K562 (cell line): ENCODE measurements at regions not wholly inside any gene's neighbourhood (a gene's known extent, or its start where the extent isn't known, plus 50 kb on each side); places are given as distances from the start of the nearest gene placed in this dataset.
A peak's percentile ranks its signal among the peaks of the same experiment; 100 is the strongest.

Experiments
- ATAC-seq: fragments of 200-7000 bp; cut with Tn5 transposase; 3 replicates; pipeline ENCODE4 v1.9.1; 2020; ENCODE audit warnings: moderate library complexity
- BruUV-seq: library from RNA; stranded (reverse); fragments of 400-500 nt; replicated peaks from 2 replicates; lab custom pipeline; 2021; lab: Mats Ljungman, UMichigan
- CTCF ChIA-PET: fragments of 300-600 bp; formaldehyde crosslinking; extraction: SDS; loops from one replicate; lab custom pipeline; 2021; ENCODE audit warnings: low intra/inter-chr PET ratio; lab: Yijun Ruan, JAX
- POLR2A ChIA-PET: fragments of 300-600, 350-650 bp; sonication (Branson Sonifier 250); formaldehyde crosslinking; extraction: SDS; loops from one replicate; lab custom pipeline; 2021; ENCODE audit warnings: antibody characterized with exemption, inconsistent platforms; lab: Yijun Ruan, JAX
- DNase-seq, 4 experiments: peaks; one replicate each; pipeline versions ENCODE4 v3.0.0 to v3.0.0-alpha.2; 2011 to 2018; ENCODE audit warnings: low spot score in 3 of 4, mixed read lengths in 3 of 4; ENCODE audit errors: extremely low read depth in 1 of 4
- FAIRE-seq: peaks from 2 replicates; lab custom pipeline; 2011; peaks lifted over from hg19 to GRCh38; lab: Jason Lieb, UNC
- H2AFZ ChIP-seq: 2 replicates; pipeline ENCODE4 v1.6.0; 2011; ENCODE audit warnings: low read depth, low read length, control low read depth, inconsistent platforms
- H3K27ac ChIP-seq: fragments of 200-600 bp; 3 replicates; pipeline ENCODE4 v1.8.0; 2011; ENCODE audit warnings: low read depth, mild to moderate bottlenecking, control low read depth, inconsistent platforms, low read length, moderate library complexity, mixed read lengths; ENCODE audit errors: extremely low read depth
- H3K27me3 ChIP-seq, 2 experiments: fragments of 300-600 bp in 1 of 2; 2 replicates in 1 of 2; 3 replicates in 1 of 2; pipeline versions ENCODE4 v1.6.0 to v1.8.0; 2011; ENCODE audit warnings: inconsistent platforms in 2 of 2, low read length in 2 of 2, mild to moderate bottlenecking in 1 of 2, mixed read lengths in 1 of 2, moderate library complexity in 1 of 2; ENCODE audit not compliant: control insufficient read depth in 2 of 2, insufficient read depth in 2 of 2
- H3K36me3 ChIP-seq: fragments of 300-600 bp; 3 replicates; pipeline ENCODE4 v1.8.0; 2011; ENCODE audit warnings: mild to moderate bottlenecking, low read length, inconsistent platforms; ENCODE audit not compliant: control insufficient read depth, insufficient read depth
- H3K4me1 ChIP-seq, 2 experiments: fragments of 200-600 bp in 1 of 2; replicated peaks in 1 of 2; 2 replicates in 1 of 2; 3 replicates in 1 of 2; pipeline versions ENCODE4 v1.5.1 to v1.8.0; 2011; ENCODE audit warnings: inconsistent platforms in 2 of 2, low read length in 2 of 2, mild to moderate bottlenecking in 1 of 2, mixed read lengths in 1 of 2, moderate library complexity in 1 of 2; ENCODE audit not compliant: control insufficient read depth in 2 of 2, insufficient read depth in 2 of 2
- H3K4me2 ChIP-seq: 2 replicates; pipeline ENCODE4 v1.6.1; 2011; ENCODE audit warnings: low read length, control low read depth, inconsistent platforms, mixed read lengths; ENCODE audit not compliant: insufficient read depth
- H3K4me3 ChIP-seq: fragments of 200-600 bp; sonication (generic), shearing (Covaris generic); 2 replicates; pipeline ENCODE4 v1.5.1; 2016; ENCODE audit warnings: control low read depth, inconsistent platforms
- H3K79me2 ChIP-seq: fragments of 200-600 bp; 3 replicates; pipeline ENCODE4 v1.8.0; 2011; ENCODE audit warnings: low read length, inconsistent platforms; ENCODE audit not compliant: control insufficient read depth, insufficient read depth
- H3K9ac ChIP-seq, 2 experiments: 2 replicates each; pipeline versions ENCODE4 v1.6.0 to v1.6.1; 2011; ENCODE audit warnings: low read depth in 2 of 2, low read length in 2 of 2, control low read depth in 1 of 2, inconsistent platforms in 1 of 2, mild to moderate bottlenecking in 1 of 2, mixed read lengths in 1 of 2; ENCODE audit not compliant: insufficient read depth in 1 of 2
- H3K9me1 ChIP-seq: one replicate; pipeline ENCODE4 v1.6.0; 2011; ENCODE audit warnings: inconsistent platforms, mild to moderate bottlenecking, low read length, moderate library complexity; ENCODE audit not compliant: control insufficient read depth, insufficient read depth
- H3K9me3 ChIP-seq: replicated peaks from 2 replicates; pipeline ENCODE4 v1.5.1; 2011; ENCODE audit warnings: low read depth, low read length, inconsistent platforms; ENCODE audit not compliant: control insufficient read depth, insufficient read depth
- H4K20me1 ChIP-seq: replicated peaks from 2 replicates; pipeline ENCODE4 v1.6.1; 2011; ENCODE audit warnings: low read length, inconsistent platforms, mixed read lengths; ENCODE audit not compliant: control insufficient read depth, insufficient read depth
- CBFA2T3 ChIP-seq: fragments of 450-650 bp; IDR thresholded peaks from 2 replicates; pipeline ENCODE4 v1.6.1; 2017
- CEBPG ChIP-seq, 3 experiments: fragments of 200-800 bp in 1 of 3; sonication (Bioruptor generic) in 1 of 3; sonication (generic) in 1 of 3; formaldehyde crosslinking in 1 of 3; IDR thresholded peaks in 2 of 3; conservative IDR thresholded peaks in 1 of 3; 2 replicates each; pipeline versions ENCODE4 v1.6.1 to v1.8.0; 2016 to 2022; ENCODE audit warnings: missing compliant biosample characterization in 2 of 3, missing genetic modification characterization in 2 of 3, mild to moderate bottlenecking in 1 of 3, missing genetic modification reagents in 1 of 3
- KDM1A ChIP-seq, 2 experiments: fragments of 450-650 bp; IDR thresholded peaks; 2 replicates each; pipeline ENCODE4 v1.6.1; 2016; ENCODE audit warnings: mild to moderate bottlenecking in 2 of 2
- PRMT5 ChIP-seq: sonication (generic); formaldehyde crosslinking; IDR thresholded peaks from 2 replicates; pipeline ENCODE4 v1.5.0; 2020; ENCODE audit warnings: missing genetic modification reagents
- RCOR1 ChIP-seq, 2 experiments: IDR thresholded peaks; 2 replicates each; pipeline ENCODE4 v1.6.1; 2012; ENCODE audit warnings: low read depth in 2 of 2, low read length in 2 of 2, borderline replicate concordance in 1 of 2, improper control_type of control experiment in 1 of 2
- TCF3 ChIP-seq: sonication (generic); formaldehyde crosslinking; IDR thresholded peaks from 2 replicates; pipeline ENCODE4 v1.4.0; 2020; ENCODE audit warnings: mild to moderate bottlenecking, missing genetic modification reagents
- TCFL5 ChIP-seq: fragments of 250-450 bp; sonication (Bioruptor Pico); conservative IDR thresholded peaks from 2 replicates; pipeline ENCODE4 v1.6.1; 2021; ENCODE audit warnings: mild to moderate bottlenecking, moderate library complexity, matching md5 sums
- ZNF785 ChIP-seq: fragments of 250-450 bp; sonication (Bioruptor Pico); IDR thresholded peaks from 2 replicates; pipeline ENCODE4 v1.4.0; 2020; ENCODE audit warnings: mild to moderate bottlenecking
- WGBS: fragments of 100-300 bp; shearing (Covaris generic); methylation state at CpG from one replicate; pipeline ENCODE4 v1.1.6; 2016; ENCODE audit warnings: low coverage, mixed read lengths; ENCODE audit not compliant: insufficient coverage; ENCODE audit errors: missing lambda C conversion rate; 5-methylcytosine and 5-hydroxymethylcytosine counted together
- in situ Hi-C: fragments of 300-500 bp; cut with MboI; formaldehyde crosslinking; loops from 4 replicates; pipeline ENCODE4 v1.15.0; 2018; ENCODE audit warnings: inconsistent platforms, mixed read lengths
- intact Hi-C: fragments of 100-400 bp; cut with micrococcal nuclease; formaldehyde crosslinking; loops from 2 replicates; pipeline ENCODE4 v1.14.2; 2022

GRCh38 chr6:71391126-71391525 lies 102.5 kb downstream of the OGFRL1 start:
- in situ Hi-C loops (no loop called here), intact Hi-C loops (no loop called here)
- H3K4me1 ChIP-seq = no peaks in the 10 kb centered on the region
- H3K27me3 ChIP-seq = no peaks in the 10 kb centered on the region
- H3K9me3 ChIP-seq = no peaks in the 10 kb centered on the region
- H3K36me3 ChIP-seq = no peaks in the 10 kb centered on the region
- H3K79me2 ChIP-seq = no peaks in the 10 kb centered on the region
- CTCF ChIA-PET = interaction anchor here (0.6 to 0.7 kb wide), 2 partner anchors 11 to 983 kb away, joined by 3 to 4 read pairs; no protein-coding TSS in a partner anchor
- no peak overlapping the region for H3K4me3 ChIP-seq
- no peak overlapping the region for H3K9ac ChIP-seq
- no peak for ATAC-seq
- TF ChIP-seq TCF3 (CRISPR knock-in tag) = 0 out of 2 replicates have a peak, but pooled peaks have one; percentile 15
- TF ChIP-seq CBFA2T3 = peak; percentile 59
- peak in 1 of 2 experiments; percentile 45; a peak in 1 of 4 replicates for TF ChIP-seq RCOR1 (IDR thresholded peaks at IDR 0.05; ENCODE audit: borderline replicate concordance in 1 of 2, low read depth in 2 of 2, low read length in 2 of 2)
- TF ChIP-seq TCFL5 (CRISPR knock-in tag) = no peak
- TF ChIP-seq KDM1A (IDR thresholded peaks at IDR 0.05) = peak; percentile 69 to 75; a peak in 3 of 4 replicates
- no peak for TF ChIP-seq CEBPG (CRISPR knock-in tag; IDR thresholded peaks at IDR 0.05)
- TF ChIP-seq CEBPG (tag; conservative IDR thresholded peaks at IDR 0.05 in 1 of 2, IDR thresholded peaks at IDR 0.05 in 1 of 2) = no peak
- POLR2A ChIA-PET = no interaction called here
- no TSS peak for BruUV-seq
- H3K27ac ChIP-seq = no peak overlapping the region
- no peak overlapping the region for H3K4me2 ChIP-seq
- no peaks in the 10 kb centered on the region for H4K20me1 ChIP-seq
- H3K9me1 ChIP-seq = no peaks in the 10 kb centered on the region
- FAIRE-seq = no peak
- DNase-seq = no peak
- no peak overlapping the region for H2AFZ ChIP-seq
- 0% methylated on average over 1 of the region's 1 CpG for WGBS

DNA sequence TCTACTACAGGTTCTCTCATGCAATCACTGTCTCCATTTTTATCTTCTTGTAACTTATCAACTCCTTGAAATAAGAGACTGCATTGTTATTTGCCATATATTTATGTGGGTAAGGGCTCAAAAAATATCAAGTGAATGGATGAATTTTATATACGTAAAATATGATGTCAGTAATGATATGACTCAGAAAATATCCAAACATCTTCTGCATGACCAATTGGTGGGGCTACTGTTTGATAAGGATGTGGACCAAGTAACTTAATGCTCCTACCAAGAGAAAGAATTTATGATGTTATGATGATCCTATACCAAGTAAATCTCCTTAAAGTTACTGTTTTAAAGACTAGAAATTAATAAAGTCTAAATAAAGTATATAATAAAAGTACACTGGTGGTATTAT lies 103.7 kb downstream of the OGFRL1 start:
- Histone ChIP-seq H3K9me3 (no peaks in the 10 kb centered on the region), H3K4me1 (no peaks in the 10 kb centered on the region), H3K9me1 (no peaks in the 10 kb centered on the region), H3K27me3 (no peaks in the 10 kb centered on the region), H3K4me2 (no peak overlapping the region), H2AFZ (no peak overlapping the region), H3K27ac (no peak overlapping the region), H3K9ac (no peak overlapping the region), H3K4me3 (no peak overlapping the region), H3K79me2 (no peaks in the 10 kb centered on the region), H3K36me3 (no peaks in the 10 kb centered on the region), H4K20me1 (no peaks in the 10 kb centered on the region)
- BruUV-seq = no TSS peak
- no peak for TF ChIP-seq ZNF785 (CRISPR knock-in tag)
- TF ChIP-seq PRMT5 (CRISPR knock-in tag) = no peak
- intact Hi-C loops (no loop called here), in situ Hi-C loops (no loop called here)
- POLR2A ChIA-PET = no interaction called here
- no peak for ATAC-seq
- WGBS = 0% methylated on average over 1 of the region's 1 CpG
- FAIRE-seq = no peak
- DNase-seq = no peak
- CTCF ChIA-PET = interaction anchor here (0.6 kb wide), 1 partner anchor 8 kb away, joined by 3 read pairs; no protein-coding TSS in a partner anchor
